Epidermal melanocyte (primary cell): ENCODE measurements at regions not wholly inside any gene's neighbourhood (a gene's known extent, or its start where the extent isn't known, plus 50 kb on each side); places are given as distances from the start of the nearest gene placed in this dataset.

Experiments
- DNase-seq: peaks from one replicate; pipeline ENCODE4 v3.0.0; 2011; ENCODE audit warnings: low spot score; ENCODE audit not compliant: insufficient read length

DNA sequence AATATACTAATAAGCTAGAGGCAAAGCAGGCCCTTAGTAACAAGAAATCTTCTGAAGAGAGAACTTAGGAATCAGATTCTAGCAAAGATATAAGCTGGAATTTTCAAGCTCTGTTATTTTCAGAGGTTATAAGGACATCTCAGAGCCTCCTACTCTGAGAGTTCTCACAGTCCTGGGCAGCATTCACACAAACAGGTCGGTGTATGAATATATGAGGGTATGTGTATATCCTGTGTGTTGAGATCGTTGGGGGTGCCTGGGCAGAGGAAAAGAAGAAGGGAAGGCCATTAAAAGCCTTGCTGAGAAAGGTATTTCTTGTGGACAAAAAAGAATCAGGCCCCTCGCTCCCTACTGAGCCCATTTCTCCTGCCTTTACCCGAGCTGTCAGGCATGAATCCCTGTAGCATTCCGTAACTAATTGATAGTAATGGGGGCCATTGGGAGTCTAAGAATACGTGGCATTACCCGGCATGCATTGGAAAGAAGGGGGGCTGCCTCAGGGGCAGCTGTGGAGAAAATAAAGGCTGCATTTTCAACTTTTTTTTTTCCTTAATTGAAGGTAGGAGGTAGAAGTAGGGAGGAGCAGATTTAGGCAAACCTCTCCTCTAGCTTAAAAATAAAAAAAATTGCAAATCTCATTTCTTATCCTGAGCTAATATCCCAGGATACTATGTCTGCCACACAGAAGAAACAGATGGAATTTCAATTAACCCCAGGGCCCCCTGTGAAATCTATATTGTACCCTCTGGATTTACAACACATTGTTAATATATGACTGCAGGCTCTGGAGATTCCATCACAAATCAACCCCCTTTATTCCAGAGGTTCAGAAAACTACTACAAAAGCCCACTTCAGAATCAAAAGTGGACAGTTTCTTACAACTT lies 103.8 kb downstream of the GTPBP8 start:
- DNase-seq: no peak

DNA sequence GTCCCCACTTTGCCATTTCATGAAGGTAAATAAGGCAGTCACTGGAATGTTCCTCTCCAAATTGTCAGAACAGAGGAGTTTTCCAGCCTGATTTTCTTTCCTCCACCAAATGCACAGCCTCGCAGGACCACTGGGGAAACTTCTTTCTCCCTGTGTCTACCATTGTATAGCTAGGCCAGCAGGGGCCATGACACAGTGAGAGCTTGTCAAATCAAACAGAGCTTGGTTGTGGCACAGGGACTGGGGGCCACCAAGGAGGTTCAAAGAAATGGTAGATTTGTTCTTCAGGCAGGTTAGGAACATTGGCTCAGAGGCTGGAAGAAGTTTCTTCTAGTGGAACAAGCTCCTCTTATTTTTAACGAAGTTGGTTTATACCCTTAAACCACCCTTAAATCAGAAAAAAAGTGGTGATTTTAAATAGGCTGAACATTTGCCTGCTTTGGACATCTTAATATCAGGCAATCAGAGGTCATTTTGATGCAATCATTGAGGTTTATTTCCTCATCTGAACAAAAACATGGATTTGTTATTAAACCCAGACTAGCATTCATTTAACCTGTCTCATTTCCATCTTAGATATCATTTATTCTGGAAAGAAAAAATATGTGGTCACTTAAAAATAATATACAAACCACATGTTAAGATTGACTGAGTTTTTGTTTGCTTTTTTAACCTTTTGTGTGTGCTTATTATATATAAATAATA lies 105.6 kb downstream of the GTPBP8 start:
- DNase-seq: no peak

- no peak for DNase-seq
Observed at GRCh38 chr3:113097960-113098447, 107.2 kb downstream of the GTPBP8 start.

- no peak for DNase-seq
Observed at GRCh38 chr3:113100063-113100462, 109.3 kb downstream of the GTPBP8 start.

- no peak for DNase-seq
Observed at GRCh38 chr3:113103588-113103987, 107.8 kb upstream of the BOC start.

DNA sequence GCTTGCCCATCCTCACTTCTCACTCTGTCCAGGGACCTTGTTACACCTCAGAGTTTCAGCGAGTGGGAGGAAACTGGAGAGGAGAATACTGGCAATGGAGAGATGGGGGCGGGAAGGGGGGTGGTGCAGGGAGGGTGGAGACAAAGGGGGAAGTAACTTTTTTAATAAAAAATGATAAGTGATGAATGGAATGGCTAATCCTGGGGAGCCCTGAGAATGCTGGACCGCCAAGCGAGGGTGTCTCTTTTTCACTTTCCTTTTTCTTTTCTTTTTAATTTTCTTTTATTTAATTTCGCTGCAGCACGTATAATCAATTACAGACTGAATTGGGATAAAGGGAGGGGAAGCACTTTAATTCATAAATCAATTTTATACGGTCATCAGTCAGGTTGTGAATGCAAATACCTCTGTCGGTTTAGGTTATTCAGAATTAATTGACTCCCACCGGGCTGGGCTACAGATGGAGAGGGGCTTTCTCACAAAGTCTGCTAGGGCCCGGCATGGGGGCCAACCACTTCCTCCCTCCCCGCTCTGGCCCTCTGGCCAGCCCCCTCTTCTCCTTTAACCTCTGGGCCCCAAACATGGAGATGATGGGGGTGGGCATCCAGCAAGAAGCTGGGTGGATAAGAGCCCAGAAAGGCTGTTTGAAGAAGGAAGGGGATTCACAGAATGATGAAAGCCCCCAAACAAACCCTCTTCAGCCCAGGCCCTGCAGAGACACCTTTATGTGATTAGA lies 106.8 kb upstream of the BOC start:
- no peak for DNase-seq

DNA sequence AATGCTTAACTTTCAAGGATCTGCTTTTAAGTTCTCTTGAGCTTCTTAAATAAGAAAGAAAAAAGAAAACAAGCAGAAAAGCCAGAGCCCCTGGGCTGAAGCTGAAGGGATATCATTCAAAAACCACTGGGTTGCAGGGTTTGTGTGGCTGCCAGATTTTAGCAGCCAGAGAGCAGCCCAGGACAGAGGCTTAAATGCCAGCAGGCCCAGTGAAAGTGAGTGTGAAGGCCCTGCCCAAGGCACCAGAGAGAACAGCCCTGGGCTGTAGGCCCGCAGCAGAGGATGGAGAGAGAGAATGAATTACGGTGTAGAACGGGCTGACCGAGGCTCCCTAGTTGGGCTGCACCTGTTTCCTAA lies 106.3 kb upstream of the BOC start:
- DNase-seq: no peak

GRCh38 chr3:113105966-113106660 lies 105.2 kb upstream of the BOC start:
- DNase-seq: no peak

DNA sequence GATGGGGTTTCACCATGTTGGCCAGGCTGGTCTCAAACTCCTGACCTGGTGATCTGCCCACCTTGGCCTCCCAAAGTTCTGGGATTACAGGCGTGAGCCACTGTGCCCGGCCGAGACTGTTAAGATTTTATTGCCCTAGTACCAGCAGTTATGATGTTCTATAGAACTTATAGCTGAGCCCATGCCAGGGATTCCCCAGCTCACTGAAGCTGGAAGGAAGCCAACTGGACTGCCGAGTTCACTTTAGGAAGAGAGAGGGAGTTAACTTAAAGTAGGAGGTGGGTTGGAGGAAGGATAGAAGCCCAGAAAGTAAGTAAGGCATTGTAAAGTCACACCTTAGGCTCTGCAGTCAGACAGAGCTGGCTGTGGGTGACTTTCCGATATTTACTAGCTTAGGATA lies 101.1 kb upstream of the BOC start:
- no peak for DNase-seq

GRCh38 chr3:113111011-113111707 lies 100.2 kb upstream of the BOC start:
- no peak for DNase-seq

GRCh38 chr3:113113361-113113760 lies 98.0 kb upstream of the BOC start:
- DNase-seq: no peak

GRCh38 chr3:113117511-113118234 lies 93.7 kb upstream of the BOC start:
- DNase-seq: no peak

- DNase-seq: no peak
Observed at GRCh38 chr3:113118336-113118735, 93.0 kb upstream of the BOC start.

- no peak for DNase-seq
Observed at GRCh38 chr3:113124256-113124830, 87.0 kb upstream of the BOC start.

GRCh38 chr3:113125951-113126350 lies 85.4 kb upstream of the BOC start:
- DNase-seq: no peak

DNA sequence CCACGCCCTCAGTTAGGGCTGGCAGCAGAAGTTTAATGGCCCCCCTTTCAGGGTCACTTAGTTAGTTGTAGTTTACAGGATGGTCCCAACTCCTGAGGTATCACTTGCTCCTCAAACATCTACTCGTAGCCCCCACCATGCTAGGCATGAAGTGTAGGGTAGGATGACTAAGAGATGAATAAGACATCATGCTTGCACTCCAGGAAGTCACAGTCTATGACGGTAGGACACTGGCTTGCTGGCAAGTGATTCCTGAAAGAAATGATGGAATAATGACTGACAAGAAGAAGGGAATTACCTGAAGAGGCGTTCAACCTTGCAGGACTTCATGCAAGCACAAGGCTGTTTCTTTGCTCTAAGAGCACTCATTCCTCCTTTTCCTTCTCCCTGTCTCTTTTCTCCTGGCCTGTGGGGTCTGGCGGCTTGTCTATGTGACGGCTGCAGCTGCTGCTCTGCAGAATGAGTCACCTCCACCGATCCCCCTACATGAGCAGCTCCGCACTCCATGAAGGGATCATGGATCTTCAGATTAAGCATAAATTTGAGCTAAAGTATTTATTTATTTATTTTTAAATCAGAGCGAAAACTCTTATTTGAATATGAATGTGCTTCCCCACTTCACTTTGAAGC lies 82.9 kb upstream of the BOC start:
- no peak for DNase-seq

DNA sequence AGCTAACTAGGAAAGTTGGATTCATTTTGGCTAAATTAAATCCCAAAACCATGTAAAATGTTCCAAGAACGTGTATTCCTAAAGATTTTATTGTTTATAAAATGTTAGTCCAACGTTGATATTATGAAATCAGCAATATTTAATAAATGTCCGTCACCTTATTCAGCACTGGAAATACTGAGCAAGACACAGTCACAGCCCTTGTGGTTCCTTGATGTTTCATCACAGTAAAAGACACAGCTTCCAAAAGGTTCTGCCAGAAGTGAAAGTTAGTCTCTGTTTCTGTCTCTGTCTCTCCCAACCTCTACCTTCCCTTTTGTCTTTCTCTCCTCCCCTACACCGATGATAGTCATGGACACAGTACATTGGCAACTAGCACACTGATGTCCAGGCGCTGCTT lies 82.2 kb upstream of the BOC start:
- DNase-seq: no peak

DNA sequence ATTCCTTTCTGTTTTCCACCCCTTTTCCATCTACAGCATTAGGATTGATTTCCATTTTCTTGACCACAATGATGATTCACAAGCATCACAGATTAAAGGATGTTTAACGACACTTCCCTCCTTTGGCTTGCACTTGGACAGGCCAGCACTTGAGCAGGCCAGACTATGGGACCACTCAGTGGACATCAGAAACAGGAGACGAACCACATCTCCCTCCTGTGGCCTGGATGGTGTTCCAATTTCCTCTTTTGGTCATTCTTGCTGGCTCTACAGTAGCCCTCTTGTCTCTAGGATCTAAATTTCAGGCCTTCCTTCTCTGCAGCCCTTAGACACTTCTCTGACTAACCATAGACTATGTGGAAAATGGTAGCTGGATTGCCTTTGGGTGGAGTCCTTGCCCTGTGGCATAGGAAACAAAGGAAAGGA lies 78.8 kb upstream of the BOC start:
- DNase-seq: no peak

DNA sequence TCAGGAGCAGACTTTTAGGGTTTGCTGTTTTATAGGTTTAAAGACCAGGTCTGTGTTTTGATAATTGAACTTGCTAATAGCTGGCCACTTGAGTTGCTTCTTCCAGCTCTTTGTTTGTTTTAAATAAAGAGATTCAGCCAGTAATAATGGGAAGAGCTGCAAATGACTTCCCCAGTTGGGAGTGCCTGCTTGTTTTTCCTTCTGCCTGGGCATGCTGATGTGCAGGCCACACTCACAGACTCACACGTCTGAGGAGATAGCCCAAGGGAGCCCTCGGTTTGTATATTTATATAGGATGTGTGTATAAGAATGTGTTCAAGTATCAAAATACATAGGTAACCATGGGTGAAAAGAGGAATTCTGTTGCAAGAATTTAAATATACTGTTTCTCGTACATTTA lies 78.2 kb upstream of the BOC start:
- no peak for DNase-seq
